ENCODE measurements at regions not wholly inside any gene's neighbourhood (a gene's known extent, or its start where the extent isn't known, plus 50 kb on each side); places are given as distances from the start of the nearest gene placed in this dataset.
"Not testable (repeated sequence)": the region's sequence is repeated elsewhere in the genome, so short reads cannot be mapped to it uniquely, and the experiment has no call there.

DNA sequence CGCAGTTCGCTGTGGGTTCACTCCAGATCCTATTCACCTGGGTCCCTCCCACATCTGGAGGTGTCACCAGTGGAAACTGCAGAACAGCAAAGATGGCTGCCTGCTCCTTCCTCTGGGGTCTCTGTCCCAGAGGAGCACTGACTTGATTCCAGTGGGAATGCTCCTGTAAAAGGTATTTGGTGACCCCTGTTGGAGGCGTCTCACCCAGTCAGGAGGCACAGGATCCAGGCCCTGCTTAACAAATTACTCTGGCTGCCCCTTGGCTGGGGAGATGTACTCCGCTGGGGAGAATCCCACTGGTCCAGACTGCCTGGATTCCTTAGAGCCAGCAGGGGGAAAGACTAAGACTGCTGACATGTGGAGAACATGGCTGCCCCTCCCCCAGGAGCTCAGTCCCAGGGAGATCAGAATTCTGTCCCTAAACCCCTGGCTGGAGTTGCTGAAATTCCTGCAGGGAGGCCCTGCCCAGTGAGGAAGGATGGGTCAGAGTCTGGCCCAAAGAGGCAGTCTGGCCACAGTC, 483.0 kb downstream of the CBLN4 start (continued):
- TF ChIP-seq, protein P1, sequence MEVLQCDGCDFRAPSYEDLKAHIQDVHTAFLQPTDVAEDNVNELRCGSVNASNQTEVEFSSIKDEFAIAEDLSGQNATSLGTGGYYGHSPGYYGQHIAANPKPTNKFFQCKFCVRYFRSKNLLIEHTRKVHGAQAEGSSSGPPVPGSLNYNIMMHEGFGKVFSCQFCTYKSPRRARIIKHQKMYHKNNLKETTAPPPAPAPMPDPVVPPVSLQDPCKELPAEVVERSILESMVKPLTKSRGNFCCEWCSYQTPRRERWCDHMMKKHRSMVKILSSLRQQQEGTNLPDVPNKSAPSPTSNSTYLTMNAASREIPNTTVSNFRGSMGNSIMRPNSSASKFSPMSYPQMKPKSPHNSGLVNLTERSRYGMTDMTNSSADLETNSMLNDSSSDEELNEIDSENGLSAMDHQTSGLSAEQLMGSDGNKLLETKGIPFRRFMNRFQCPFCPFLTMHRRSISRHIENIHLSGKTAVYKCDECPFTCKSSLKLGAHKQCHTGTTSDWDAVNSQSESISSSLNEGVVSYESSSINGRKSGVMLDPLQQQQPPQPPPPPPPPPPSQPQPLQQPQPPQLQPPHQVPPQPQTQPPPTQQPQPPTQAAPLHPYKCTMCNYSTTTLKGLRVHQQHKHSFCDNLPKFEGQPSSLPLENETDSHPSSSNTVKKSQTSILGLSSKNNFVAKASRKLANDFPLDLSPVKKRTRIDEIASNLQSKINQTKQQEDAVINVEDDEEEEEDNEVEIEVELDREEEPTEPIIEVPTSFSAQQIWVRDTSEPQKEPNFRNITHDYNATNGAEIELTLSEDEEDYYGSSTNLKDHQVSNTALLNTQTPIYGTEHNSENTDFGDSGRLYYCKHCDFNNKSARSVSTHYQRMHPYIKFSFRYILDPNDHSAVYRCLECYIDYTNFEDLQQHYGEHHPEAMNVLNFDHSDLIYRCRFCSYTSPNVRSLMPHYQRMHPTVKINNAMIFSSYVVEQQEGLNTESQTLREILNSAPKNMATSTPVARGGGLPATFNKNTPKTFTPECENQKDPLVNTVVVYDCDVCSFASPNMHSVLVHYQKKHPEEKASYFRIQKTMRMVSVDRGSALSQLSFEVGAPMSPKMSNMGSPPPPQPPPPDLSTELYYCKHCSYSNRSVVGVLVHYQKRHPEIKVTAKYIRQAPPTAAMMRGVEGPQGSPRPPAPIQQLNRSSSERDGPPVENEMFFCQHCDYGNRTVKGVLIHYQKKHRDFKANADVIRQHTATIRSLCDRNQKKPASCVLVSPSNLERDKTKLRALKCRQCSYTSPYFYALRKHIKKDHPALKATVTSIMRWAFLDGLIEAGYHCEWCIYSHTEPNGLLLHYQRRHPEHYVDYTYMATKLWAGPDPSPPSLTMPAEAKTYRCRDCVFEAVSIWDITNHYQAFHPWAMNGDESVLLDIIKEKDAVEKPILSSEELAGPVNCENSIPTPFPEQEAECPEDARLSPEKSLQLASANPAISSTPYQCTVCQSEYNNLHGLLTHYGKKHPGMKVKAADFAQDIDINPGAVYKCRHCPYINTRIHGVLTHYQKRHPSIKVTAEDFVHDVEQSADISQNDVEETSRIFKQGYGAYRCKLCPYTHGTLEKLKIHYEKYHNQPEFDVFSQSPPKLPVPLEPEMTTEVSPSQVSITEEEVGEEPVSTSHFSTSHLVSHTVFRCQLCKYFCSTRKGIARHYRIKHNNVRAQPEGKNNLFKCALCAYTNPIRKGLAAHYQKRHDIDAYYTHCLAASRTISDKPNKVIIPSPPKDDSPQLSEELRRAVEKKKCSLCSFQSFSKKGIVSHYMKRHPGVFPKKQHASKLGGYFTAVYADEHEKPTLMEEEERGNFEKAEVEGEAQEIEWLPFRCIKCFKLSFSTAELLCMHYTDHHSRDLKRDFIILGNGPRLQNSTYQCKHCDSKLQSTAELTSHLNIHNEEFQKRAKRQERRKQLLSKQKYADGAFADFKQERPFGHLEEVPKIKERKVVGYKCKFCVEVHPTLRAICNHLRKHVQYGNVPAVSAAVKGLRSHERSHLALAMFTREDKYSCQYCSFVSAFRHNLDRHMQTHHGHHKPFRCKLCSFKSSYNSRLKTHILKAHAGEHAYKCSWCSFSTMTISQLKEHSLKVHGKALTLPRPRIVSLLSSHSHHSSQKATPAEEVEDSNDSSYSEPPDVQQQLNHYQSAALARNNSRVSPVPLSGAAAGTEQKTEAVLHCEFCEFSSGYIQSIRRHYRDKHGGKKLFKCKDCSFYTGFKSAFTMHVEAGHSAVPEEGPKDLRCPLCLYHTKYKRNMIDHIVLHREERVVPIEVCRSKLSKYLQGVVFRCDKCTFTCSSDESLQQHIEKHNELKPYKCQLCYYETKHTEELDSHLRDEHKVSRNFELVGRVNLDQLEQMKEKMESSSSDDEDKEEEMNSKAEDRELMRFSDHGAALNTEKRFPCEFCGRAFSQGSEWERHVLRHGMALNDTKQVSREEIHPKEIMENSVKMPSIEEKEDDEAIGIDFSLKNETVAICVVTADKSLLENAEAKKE (CRISPR knock-in tag; IDR thresholded peaks at IDR 0.05): no peak
- TF ChIP-seq CREB1 (CRISPR knock-in tag; IDR thresholded peaks at IDR 0.05; ENCODE audit: low read depth) (no peak), ZNF114 (CRISPR knock-in tag; IDR thresholded peaks at IDR 0.05) (no peak), NANOG (IDR thresholded peaks at IDR 0.05; ENCODE audit: borderline replicate concordance) (no peak), EZH2 (IDR thresholded peaks at IDR 0.05; ENCODE audit: low read depth, unreplicated experiment) (no peak), EZH2phosphoT487 (IDR thresholded peaks at IDR 0.05; ENCODE audit: unreplicated experiment) (no peak)
- TF ChIP-seq, protein P2, sequence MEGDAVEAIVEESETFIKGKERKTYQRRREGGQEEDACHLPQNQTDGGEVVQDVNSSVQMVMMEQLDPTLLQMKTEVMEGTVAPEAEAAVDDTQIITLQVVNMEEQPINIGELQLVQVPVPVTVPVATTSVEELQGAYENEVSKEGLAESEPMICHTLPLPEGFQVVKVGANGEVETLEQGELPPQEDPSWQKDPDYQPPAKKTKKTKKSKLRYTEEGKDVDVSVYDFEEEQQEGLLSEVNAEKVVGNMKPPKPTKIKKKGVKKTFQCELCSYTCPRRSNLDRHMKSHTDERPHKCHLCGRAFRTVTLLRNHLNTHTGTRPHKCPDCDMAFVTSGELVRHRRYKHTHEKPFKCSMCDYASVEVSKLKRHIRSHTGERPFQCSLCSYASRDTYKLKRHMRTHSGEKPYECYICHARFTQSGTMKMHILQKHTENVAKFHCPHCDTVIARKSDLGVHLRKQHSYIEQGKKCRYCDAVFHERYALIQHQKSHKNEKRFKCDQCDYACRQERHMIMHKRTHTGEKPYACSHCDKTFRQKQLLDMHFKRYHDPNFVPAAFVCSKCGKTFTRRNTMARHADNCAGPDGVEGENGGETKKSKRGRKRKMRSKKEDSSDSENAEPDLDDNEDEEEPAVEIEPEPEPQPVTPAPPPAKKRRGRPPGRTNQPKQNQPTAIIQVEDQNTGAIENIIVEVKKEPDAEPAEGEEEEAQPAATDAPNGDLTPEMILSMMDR (conservative IDR thresholded peaks at IDR 0.05; ENCODE audit: low read depth in 2 of 2): no peak

DNA sequence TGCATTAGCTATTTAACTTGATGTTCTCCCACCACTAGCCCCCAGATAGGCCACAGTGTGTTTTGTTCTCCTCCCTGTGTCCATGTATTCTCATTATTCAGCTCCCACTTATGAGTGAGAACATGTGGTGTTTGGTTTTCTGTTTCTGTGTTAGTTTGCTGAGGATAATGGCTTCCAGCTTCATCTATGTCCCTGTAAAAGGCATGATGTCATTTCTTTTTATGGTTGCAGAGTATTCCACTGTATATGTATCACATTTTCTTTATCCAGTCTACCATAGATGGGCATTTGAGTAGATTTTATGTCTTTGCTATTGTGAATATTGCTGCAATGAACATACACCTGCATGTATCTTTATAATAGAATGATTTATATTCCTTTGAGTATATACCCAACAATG, 487.7 kb downstream of the CBLN4 start:
- Mint-ChIP-seq H3K9me3 (peaks cover 98% of the 10 kb centered on the region), H3K36me3 (ENCODE audit: low read depth) (peaks cover 39% of the 10 kb centered on the region; the same call in 2 of the 3 replicates)
- not testable (repeated sequence) for H3K4me2 ChIP-seq; H3K9me2 ChIP-seq (ENCODE audit: insufficient read depth); H3K4me3 Mint-ChIP-seq; ATAC-seq; H3K4me3 ChIP-seq; H3K79me2 ChIP-seq (replicated peaks; ENCODE audit: insufficient read depth); H3K27ac Mint-ChIP-seq; H3K27me3 Mint-ChIP-seq (ENCODE audit: insufficient read depth, low read depth, poor library complexity); H4K20me1 ChIP-seq (replicated peaks; ENCODE audit: insufficient read depth); H3K27ac ChIP-seq (ENCODE audit: low read depth); H3K4me1 Mint-ChIP-seq; H3F3A ChIP-seq (replicated peaks; ENCODE audit: low read depth); H2AFZ ChIP-seq; H3K4me1 ChIP-seq (ENCODE audit: insufficient read depth); DNase-seq (ENCODE audit: low spot score); H3K27me3 ChIP-seq (ENCODE audit: insufficient read depth)
- H3K36me3 ChIP-seq (ENCODE audit: insufficient read depth): peaks cover 16% of the 10 kb centered on the region

Measured in GM23338 (cell line).